ENCODE measurements at regions not wholly inside any gene's neighbourhood (a gene's known extent, or its start where the extent isn't known, plus 50 kb on each side); places are given as distances from the start of the nearest gene placed in this dataset.

DNA sequence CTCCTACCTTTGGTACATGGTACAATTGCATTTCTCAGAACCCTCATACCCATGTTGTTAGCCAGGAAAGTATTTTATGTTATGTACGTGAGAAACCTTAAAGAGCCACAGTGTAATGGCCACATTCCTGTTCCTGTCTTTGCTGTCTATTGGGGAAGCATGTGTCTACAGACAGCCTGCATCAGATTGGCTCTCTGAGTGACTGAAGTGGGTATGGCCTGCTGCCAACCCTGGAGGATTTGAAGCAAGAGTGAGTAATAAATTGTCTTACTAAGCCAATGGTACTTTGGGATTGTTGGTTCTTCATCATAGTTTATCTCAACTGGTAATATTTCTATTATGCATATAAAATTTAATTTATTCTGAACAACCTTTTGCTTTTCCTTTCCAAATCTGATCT, 574.1 kb downstream of the LMO7 start:
- H3K4me1 ChIP-seq (ENCODE audit: control insufficient read depth, extremely low read depth, insufficient read depth, low read length): no peaks in the 10 kb centered on the region
- no peak overlapping the region for H3K9ac ChIP-seq (replicated peaks; ENCODE audit: extremely low read depth, insufficient read depth, low read length)
- H3K4me2 ChIP-seq (ENCODE audit: insufficient read depth, low read length): no peak overlapping the region
- no peaks in the 10 kb centered on the region for H3K36me3 ChIP-seq (ENCODE audit: control insufficient read depth in 2 of 2, extremely low read depth in 1 of 2, insufficient read depth in 2 of 2, low read length in 2 of 2)
- H4K20me1 ChIP-seq (replicated peaks; ENCODE audit: control insufficient read depth, extremely low read depth, insufficient read depth, low read length): no peaks in the 10 kb centered on the region
- H3K27me3 ChIP-seq (ENCODE audit: control insufficient read depth in 2 of 2, insufficient read depth in 2 of 2, low read length in 2 of 2): no peaks in the 10 kb centered on the region
- FAIRE-seq (no peak), DNase-seq (ENCODE audit: low read depth, low spot score) (no peak)
- intact Hi-C loops (cut with micrococcal nuclease) (no loop called here), dilution Hi-C loops (cut with MboI; ENCODE audit: extremely low pct_ligation_motif_present, low sequenced_read_pairs) (no loop called here)
- H3K27ac ChIP-seq (ENCODE audit: insufficient read depth, low read depth, low read length): no peak overlapping the region
- no TSS peak for BruUV-seq (replicated peaks)
- POLR2A ChIA-PET: no interaction called here
- TF ChIP-seq FOS (IDR thresholded peaks at IDR 0.05; ENCODE audit: borderline replicate concordance, insufficient read depth, low read length) (no peak), MYC (IDR thresholded peaks at IDR 0.05; ENCODE audit: low read depth, low read length) (no peak), GATA2 (IDR thresholded peaks at IDR 0.05; ENCODE audit: insufficient read depth, insufficient read length, low read depth, low read length) (no peak), JUN (IDR thresholded peaks at IDR 0.05; ENCODE audit: borderline replicate concordance, insufficient read depth, insufficient read length, low read depth) (no peak), POLR2AphosphoS5 (IDR thresholded peaks at IDR 0.05; ENCODE audit: insufficient read depth, low read depth, low read length) (no peak), POLR2A (IDR thresholded peaks at IDR 0.05; ENCODE audit: low read depth, low read length) (no peak), EZH2 (IDR thresholded peaks at IDR 0.05; ENCODE audit: borderline replicate concordance, low read depth, low read length, severe bottlenecking) (no peak)
- TF ChIP-seq, protein P1, sequence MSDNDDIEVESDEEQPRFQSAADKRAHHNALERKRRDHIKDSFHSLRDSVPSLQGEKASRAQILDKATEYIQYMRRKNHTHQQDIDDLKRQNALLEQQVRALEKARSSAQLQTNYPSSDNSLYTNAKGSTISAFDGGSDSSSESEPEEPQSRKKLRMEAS (IDR thresholded peaks at IDR 0.05; ENCODE audit: insufficient read depth, insufficient read length): no peak
- TF ChIP-seq, protein P2, sequence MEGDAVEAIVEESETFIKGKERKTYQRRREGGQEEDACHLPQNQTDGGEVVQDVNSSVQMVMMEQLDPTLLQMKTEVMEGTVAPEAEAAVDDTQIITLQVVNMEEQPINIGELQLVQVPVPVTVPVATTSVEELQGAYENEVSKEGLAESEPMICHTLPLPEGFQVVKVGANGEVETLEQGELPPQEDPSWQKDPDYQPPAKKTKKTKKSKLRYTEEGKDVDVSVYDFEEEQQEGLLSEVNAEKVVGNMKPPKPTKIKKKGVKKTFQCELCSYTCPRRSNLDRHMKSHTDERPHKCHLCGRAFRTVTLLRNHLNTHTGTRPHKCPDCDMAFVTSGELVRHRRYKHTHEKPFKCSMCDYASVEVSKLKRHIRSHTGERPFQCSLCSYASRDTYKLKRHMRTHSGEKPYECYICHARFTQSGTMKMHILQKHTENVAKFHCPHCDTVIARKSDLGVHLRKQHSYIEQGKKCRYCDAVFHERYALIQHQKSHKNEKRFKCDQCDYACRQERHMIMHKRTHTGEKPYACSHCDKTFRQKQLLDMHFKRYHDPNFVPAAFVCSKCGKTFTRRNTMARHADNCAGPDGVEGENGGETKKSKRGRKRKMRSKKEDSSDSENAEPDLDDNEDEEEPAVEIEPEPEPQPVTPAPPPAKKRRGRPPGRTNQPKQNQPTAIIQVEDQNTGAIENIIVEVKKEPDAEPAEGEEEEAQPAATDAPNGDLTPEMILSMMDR (IDR thresholded peaks at IDR 0.05; ENCODE audit: extremely low read depth in 1 of 2, insufficient read depth in 1 of 2, low read depth in 1 of 2, low read length in 2 of 2): no peak
- no peaks in the 10 kb centered on the region for H3K9me3 ChIP-seq (replicated peaks; ENCODE audit: control insufficient read depth, insufficient read depth, low read length)
- no peaks in the 10 kb centered on the region for H3K9me1 ChIP-seq (replicated peaks; ENCODE audit: control insufficient read depth, extremely low read depth, insufficient read depth, low read length)
- H3K4me3 ChIP-seq (replicated peaks in 1 of 3; ENCODE audit: insufficient read depth in 1 of 3, low read depth in 1 of 3, low read length in 3 of 3): no peak overlapping the region
- H2AFZ ChIP-seq (ENCODE audit: low read depth, low read length): no peak overlapping the region
- H3K79me2 ChIP-seq (ENCODE audit: control insufficient read depth, insufficient read depth, low read length): no peaks in the 10 kb centered on the region
- CTCF ChIA-PET: no interaction called here

All from endothelial cell of umbilical vein (primary cell).